NCI-H460 (cell line): ENCODE measurements at regions not wholly inside any gene's neighbourhood (a gene's known extent, or its start where the extent isn't known, plus 50 kb on each side); places are given as distances from the start of the nearest gene placed in this dataset.
A peak's percentile ranks its signal among the peaks of the same experiment; 100 is the strongest.
"Not testable (repeated sequence)": the region's sequence is repeated elsewhere in the genome, so short reads cannot be mapped to it uniquely, and the experiment has no call there.

Experiments used
- DNase-seq: peaks from one replicate; pipeline ENCODE4 v3.0.0-alpha.2; 2016; ENCODE audit warnings: low read depth; ENCODE audit errors: extremely low read depth

GRCh38 chr14:83247924-83248639, 1714.4 kb upstream of the SEL1L start:
- DNase-seq, result no peak

DNA sequence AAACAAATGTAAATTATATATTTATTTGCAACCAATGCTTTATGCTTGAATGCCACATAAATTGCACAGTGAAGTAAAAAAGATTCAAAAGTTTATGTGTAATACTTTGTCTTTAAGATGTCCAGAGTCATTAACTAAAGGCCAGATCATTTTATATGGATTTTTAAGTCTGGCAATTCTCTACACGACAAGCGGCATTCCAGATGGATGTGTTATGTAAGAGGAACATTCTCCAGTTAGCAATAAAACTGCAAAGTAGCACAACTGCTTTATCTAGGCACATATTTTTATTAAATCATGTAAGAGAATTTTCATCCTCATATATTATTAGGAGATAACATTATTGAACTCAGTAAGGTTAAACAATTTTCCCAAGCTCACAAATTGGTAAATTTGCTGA, 1717.7 kb upstream of the SEL1L start:
- no peak for DNase-seq

GRCh38 chr14:83253870-83254269, 1720.2 kb upstream of the SEL1L start:
- DNase-seq, result no peak

DNA sequence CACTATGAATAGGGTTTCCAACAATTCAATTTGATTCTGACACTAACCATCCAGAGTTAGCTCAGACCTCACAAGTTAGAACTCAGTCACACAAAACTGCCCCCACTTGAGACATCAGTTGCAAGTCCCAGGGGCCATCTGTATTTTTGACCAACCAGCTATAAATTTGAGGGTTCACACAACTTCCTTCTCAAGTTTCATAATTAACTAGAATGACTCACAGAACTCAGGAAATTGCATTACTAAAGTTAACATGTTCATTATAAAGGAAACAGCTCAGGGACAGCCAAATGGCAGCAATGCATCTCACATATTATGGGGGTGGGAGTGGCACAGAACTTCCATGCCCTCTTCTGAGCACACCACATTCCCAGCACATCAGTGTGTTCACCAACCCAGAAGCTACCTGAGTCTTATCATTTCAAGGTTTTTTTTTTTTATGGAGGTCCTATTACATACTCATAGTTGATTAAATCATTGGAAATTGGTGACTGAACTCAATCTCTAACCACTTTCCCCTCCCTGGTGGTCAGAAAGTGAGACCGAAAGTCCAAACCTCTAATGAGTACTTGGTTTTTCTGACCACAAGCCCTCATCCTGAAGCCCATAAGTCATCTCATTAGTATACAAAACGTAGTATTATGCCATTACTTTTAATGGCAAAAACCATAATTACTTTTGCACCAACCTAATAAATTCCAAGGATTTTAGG, 1721.5 kb upstream of the SEL1L start:
- DNase-seq, result no peak

- DNase-seq, result no peak
Measured at GRCh38 chr14:83255727-83256090, 1722.1 kb upstream of the SEL1L start.

DNA sequence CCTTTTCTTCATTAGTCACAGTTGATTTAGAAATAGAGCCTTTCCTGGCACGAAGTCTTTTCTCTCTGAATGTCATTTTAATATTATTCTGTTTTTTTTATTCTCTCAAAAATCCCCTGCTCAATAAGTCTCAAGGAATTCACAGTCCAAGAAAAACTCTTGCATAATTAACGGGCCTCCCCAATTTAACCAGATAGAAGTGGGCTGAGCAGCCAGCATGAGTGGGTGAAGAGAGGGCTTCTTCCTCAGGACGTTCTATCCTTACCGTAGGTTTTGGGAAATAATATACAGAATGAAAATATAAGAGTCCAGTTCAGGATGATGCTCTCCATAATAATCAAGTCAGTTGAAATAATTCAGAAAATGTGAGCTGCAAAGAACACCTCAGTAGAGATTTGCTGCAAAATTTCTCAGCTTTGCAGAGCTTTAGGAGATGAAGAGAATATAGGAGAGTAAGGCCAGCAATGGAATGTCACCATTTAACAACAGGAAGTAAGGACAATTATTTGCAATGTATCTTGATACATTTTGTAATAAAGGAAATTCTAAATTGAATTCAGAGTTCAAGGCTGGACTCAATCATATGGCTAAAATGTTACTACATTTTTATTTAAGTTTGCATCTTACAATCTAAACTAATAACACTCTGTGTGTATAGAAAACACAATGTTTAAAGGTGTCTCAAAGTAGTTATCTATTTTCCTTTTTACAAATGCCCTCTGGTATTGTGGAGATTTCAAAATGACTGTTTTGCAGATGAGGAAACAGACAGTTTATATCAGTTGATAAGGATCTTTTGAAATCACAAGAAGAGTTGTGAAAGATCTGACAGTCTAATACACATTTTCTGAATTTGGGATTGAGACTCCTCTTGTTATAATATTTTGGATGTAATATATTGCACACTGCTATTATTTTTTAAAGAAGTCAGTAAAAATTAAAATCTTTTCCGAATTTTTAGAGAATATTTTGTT, 1724.1 kb upstream of the SEL1L start:
- no peak for DNase-seq

- DNase-seq, result no peak
Measured at GRCh38 chr14:83260751-83261150, 1727.1 kb upstream of the SEL1L start.

DNA sequence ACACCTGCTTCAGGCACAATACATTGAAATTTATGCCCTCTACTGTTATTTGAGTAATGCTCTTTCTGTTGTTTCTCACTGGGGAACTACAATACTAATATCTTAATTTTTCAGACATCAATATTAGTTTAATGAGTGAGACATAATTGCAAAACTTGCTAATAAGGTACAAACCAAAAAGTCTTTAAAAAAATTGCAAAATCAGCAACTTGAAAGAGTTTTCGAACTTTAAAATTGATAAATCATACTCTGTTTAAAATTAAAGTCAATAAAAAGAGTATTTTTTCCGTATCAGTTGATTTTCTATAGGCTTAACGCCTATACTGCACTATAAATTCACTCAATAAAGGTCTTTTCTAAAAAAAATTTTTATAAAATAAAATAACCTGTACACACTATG, 1735.9 kb upstream of the SEL1L start:
- no peak for DNase-seq

DNA sequence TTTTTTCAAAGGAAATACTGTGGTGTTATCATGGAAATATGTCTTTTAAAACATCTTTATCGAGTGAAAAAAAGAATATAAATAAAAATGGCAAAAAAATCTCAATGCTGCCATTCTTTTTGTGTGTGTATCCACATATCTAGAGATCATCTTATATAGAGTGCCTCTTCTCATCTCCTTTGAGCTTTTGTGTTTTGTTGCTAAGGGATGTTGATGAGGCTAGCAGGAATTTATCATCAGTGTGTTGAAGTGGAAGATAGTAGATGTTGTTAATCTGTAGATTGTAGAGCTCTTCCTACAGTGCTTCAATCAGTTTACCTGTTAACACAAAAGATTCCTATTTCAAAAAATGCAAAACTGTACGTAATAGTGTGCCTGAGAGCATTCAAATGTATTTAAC, 1738.0 kb upstream of the SEL1L start:
- DNase-seq, result no peak

- DNase-seq, result no peak
Measured at GRCh38 chr14:83280719-83281118, 1747.1 kb upstream of the SEL1L start.

DNA sequence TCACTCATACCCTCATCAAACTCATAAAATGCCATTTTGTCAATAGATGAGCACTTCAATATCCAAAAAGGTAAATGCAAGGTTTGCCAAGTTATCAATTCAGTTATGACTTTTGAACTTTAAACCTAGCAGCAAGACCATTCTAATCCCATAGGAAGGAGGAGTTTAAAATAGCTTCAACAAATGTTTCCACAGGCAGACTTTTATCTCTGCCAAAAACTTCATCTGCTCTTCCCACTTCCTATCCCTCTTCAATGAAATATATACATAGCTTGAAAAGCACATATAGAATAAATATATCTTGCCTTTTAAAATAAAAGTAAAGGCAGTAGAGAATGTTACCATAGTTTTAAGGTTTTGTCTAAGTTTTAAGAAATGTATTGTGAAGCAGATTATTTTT, 1749.1 kb upstream of the SEL1L start:
- no peak for DNase-seq

DNA sequence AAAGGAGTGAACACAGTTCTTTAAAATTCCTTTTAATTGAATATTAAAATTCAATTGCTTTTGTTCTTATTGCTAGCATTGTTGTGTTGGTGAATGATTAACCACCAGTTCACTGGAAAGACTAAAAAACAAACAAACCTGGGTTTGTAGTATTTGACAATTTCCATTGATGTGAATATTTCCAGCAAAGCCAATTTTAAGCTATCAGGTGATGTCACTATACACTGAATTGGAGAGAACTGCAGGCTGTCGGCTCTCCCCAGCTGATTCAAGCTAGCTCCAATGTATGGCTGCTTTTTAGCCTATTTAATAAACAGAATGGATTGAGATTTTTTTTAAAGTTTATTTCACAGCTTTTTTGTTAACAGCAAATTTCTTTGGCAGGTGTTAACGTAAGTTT, 1753.6 kb upstream of the SEL1L start:
- DNase-seq, result no peak

DNA sequence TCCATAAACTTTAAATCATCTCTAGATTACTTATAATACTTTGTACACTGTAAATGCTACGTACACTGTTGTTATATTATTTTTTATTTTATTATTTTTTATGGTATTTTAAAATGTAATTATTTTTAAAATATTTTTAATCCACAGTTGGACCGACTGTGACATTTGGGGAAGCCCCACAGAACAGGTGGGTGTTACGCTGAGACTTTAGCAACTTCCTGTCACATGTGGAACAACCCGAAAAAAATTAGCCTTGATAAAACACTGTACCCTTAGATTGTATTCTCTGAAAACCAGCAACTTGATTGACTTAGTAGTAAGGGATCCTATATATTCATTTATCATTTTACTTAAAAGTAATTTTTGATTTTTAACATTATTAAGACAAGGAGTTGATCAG, 1755.7 kb upstream of the SEL1L start:
- no peak for DNase-seq

DNA sequence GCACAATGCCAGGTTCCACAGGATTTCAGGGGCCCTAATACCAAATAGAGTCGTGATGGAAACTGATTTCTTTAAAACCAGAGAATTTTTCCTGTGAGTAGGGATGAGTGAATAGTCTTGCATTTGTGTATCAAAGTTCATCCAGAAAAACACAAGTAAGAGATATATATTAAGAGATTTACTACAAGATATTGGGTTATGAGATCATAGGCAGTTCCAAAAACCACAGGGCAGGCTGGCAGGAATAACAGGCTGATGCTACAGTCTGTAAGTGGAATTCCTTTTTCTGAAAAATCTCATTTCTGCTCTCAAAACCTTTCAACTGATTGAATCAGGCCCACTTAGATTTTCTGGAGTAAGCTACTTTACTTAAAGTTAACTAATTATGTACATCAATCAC, 1756.2 kb upstream of the SEL1L start:
- no peak for DNase-seq

DNA sequence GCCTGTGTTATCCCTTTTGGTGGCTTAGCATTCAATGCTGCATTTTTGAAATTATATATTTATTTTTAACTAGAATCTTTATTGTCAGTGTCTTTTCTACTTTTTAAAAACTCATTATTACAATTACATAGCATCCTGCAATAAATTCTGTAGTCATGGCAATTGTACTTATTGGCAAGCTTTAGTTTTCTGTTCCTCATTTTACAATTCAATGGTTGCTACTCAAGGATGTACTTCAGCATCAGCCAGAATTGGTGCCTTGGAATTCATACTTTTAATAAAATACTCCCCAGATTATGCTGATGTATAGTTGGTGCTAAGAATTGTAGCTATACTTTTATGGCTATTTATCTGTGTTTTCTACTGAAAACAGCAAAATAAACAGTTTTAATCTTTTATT, 1756.8 kb upstream of the SEL1L start:
- no peak for DNase-seq

DNA sequence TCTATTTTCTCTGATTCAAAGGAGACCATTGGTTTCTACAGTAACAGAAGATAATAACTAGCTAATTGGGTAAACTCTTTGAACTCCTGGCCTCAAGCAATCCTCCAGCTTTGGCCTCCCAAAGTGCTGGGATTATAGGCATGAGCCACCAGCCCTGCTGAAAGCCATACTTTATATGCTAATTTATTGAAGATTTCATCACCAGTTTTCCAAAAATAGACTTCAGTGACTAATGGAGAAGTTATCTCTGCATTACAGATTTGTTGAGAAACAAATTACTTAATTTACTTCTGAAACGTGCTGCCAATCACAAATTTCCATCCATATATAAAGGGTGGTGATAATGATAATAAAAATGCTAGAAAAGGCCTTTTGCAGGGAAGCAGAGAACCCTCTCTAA, 1758.1 kb upstream of the SEL1L start:
- DNase-seq, result no peak

- no peak for DNase-seq
Measured at GRCh38 chr14:83294941-83295340, 1761.3 kb upstream of the SEL1L start.

GRCh38 chr14:83297361-83297760, 1763.7 kb upstream of the SEL1L start:
- no peak for DNase-seq

- not testable (repeated sequence) for DNase-seq
Measured at GRCh38 chr14:83298016-83298415, 1764.4 kb upstream of the SEL1L start.

- peak; percentile 40 for DNase-seq
Measured at GRCh38 chr14:83300476-83301064, 1766.9 kb upstream of the SEL1L start.

DNA sequence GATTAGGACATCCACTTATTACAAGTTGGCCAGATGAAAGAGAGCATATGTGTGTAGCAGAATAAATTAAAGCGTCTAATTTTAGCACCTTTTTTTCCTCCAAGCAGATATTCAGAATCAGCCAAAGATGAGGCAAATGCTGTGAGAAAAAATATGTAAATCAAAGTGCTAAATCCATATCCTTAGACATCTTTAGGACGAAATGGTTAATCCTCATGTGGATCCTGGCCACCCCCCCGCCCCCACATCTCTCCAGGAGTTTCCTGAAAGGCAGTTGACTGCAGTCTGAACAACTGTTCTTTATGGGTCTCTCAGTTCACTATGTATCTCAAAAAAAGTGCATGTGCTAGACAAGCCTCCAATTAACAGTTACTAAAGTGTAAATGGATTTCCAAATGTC, 1768.1 kb upstream of the SEL1L start:
- no peak for DNase-seq
